ENCODE measurements at regions not wholly inside any gene's neighbourhood (a gene's known extent, or its start where the extent isn't known, plus 50 kb on each side); places are given as distances from the start of the nearest gene placed in this dataset.

DNA sequence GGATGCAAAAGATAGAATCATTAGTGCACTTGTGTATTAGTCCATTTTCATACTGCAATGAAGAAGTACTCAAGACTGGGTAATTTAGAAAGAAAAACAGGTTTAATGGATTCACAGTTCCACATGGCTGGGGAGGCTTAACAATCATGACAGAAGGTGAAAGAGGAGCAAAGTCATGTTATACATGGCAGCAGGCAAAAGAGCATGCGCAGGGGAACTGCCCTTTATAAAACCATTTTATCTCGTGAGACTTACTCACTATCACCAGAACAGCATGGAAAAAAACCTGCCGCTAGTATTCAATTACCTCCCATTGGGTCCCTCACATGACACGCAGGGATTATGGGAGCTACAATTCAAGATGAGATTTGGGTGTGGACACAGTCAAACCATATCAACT, 129.4 kb downstream of the SCG2 start:
- TF ChIP-seq CTCF (IDR thresholded peaks at IDR 0.05) (no peak), POLR2AphosphoS5 (IDR thresholded peaks at IDR 0.05) (no peak), POLR2A (IDR thresholded peaks at IDR 0.05) (no peak), EP300 (IDR thresholded peaks at IDR 0.05) (no peak)
